ENCODE measurements at regions not wholly inside any gene's neighbourhood (a gene's known extent, or its start where the extent isn't known, plus 50 kb on each side); places are given as distances from the start of the nearest gene placed in this dataset.

GRCh38 chr7:17681965-17682364, 258.3 kb downstream of the SNX13 start:
- DNase-seq = no peak
- Histone ChIP-seq H3K4me3 (ENCODE audit: low read length) (no peak overlapping the region), H2AFZ (ENCODE audit: low read length) (no peak overlapping the region), H3K27me3 (replicated peaks; ENCODE audit: insufficient read depth, low read length) (no peaks in the 10 kb centered on the region), H3K79me2 (ENCODE audit: low read length) (no peaks in the 10 kb centered on the region), H3K9me2 (replicated peaks; ENCODE audit: insufficient read depth, low read length) (no peaks in the 10 kb centered on the region), H4K20me1 (ENCODE audit: insufficient read depth, low read length) (no peaks in the 10 kb centered on the region), H3F3A (ENCODE audit: insufficient read depth, low read length) (no peaks in the 10 kb centered on the region), H3K4me2 (ENCODE audit: low read depth, low read length) (no peak overlapping the region), H3K9me3 (replicated peaks; ENCODE audit: insufficient read depth, low read length) (no peaks in the 10 kb centered on the region), H3K36me3 (replicated peaks; ENCODE audit: insufficient read depth, low read length) (no peaks in the 10 kb centered on the region), H3K4me1 (ENCODE audit: low read length) (peaks cover 13% of the 10 kb centered on the region), H3K27ac (ENCODE audit: low read length) (no peak overlapping the region), H3K9ac (ENCODE audit: low read length) (no peak overlapping the region)
- no peak for TF ChIP-seq EZH2 (optimal IDR thresholded peaks at IDR 0.05; ENCODE audit: low read depth, low read length)
- TF ChIP-seq CTCF (IDR thresholded peaks at IDR 0.05; ENCODE audit: low read length) = no peak
- no peak for TF ChIP-seq EZH2phosphoT487 (IDR thresholded peaks at IDR 0.05; ENCODE audit: low read length)

- H3K9me2 ChIP-seq (replicated peaks; ENCODE audit: insufficient read depth, low read length) = no peaks in the 10 kb centered on the region
- peaks cover 13% of the 10 kb centered on the region for H3K4me1 ChIP-seq (ENCODE audit: low read length)
- no peak overlapping the region for H3K9ac ChIP-seq (ENCODE audit: low read length)
- H3F3A ChIP-seq (ENCODE audit: insufficient read depth, low read length) = no peaks in the 10 kb centered on the region
- no peak overlapping the region for H3K4me2 ChIP-seq (ENCODE audit: low read depth, low read length)
- no peaks in the 10 kb centered on the region for H4K20me1 ChIP-seq (ENCODE audit: insufficient read depth, low read length)
- no peak for DNase-seq
- no peak overlapping the region for H2AFZ ChIP-seq (ENCODE audit: low read length)
- no peaks in the 10 kb centered on the region for H3K9me3 ChIP-seq (replicated peaks; ENCODE audit: insufficient read depth, low read length)
- H3K27me3 ChIP-seq (replicated peaks; ENCODE audit: insufficient read depth, low read length) = no peaks in the 10 kb centered on the region
- no peak overlapping the region for H3K27ac ChIP-seq (ENCODE audit: low read length)
- no peaks in the 10 kb centered on the region for H3K36me3 ChIP-seq (replicated peaks; ENCODE audit: insufficient read depth, low read length)
- H3K79me2 ChIP-seq (ENCODE audit: low read length) = no peaks in the 10 kb centered on the region
- TF ChIP-seq CTCF (IDR thresholded peaks at IDR 0.05; ENCODE audit: low read length) = no peak
- no peak for TF ChIP-seq EZH2phosphoT487 (IDR thresholded peaks at IDR 0.05; ENCODE audit: low read length)
- TF ChIP-seq EZH2 (optimal IDR thresholded peaks at IDR 0.05; ENCODE audit: low read depth, low read length) = no peak
- no peak overlapping the region for H3K4me3 ChIP-seq (ENCODE audit: low read length)
Observed at GRCh38 chr7:17682586-17682985, 257.7 kb downstream of the SNX13 start.

- Histone ChIP-seq H3K4me2 (ENCODE audit: low read depth, low read length) (no peak overlapping the region), H3K4me3 (ENCODE audit: low read length) (no peak overlapping the region), H3K9ac (ENCODE audit: low read length) (no peak overlapping the region), H3K27ac (ENCODE audit: low read length) (no peak overlapping the region), H3K36me3 (replicated peaks; ENCODE audit: insufficient read depth, low read length) (no peaks in the 10 kb centered on the region), H3K79me2 (ENCODE audit: low read length) (no peaks in the 10 kb centered on the region), H3K9me3 (replicated peaks; ENCODE audit: insufficient read depth, low read length) (no peaks in the 10 kb centered on the region), H3K9me2 (replicated peaks; ENCODE audit: insufficient read depth, low read length) (no peaks in the 10 kb centered on the region), H2AFZ (ENCODE audit: low read length) (no peak overlapping the region), H3K27me3 (replicated peaks; ENCODE audit: insufficient read depth, low read length) (no peaks in the 10 kb centered on the region), H3F3A (ENCODE audit: insufficient read depth, low read length) (peaks cover 6% of the 10 kb centered on the region; the same call in 1 of the 2 replicates), H4K20me1 (ENCODE audit: insufficient read depth, low read length) (no peaks in the 10 kb centered on the region), H3K4me1 (ENCODE audit: low read length) (peaks cover 20% of the 10 kb centered on the region)
- DNase-seq = no peak
- TF ChIP-seq CTCF (IDR thresholded peaks at IDR 0.05; ENCODE audit: low read length) = no peak
- TF ChIP-seq EZH2phosphoT487 (IDR thresholded peaks at IDR 0.05; ENCODE audit: low read length) = no peak
- TF ChIP-seq EZH2 (optimal IDR thresholded peaks at IDR 0.05; ENCODE audit: low read depth, low read length) = no peak
Observed at GRCh38 chr7:17685141-17685540, 255.2 kb downstream of the SNX13 start.

All from MM.1S (cell line).